ENCODE measurements at regions not wholly inside any gene's neighbourhood (a gene's known extent, or its start where the extent isn't known, plus 50 kb on each side); places are given as distances from the start of the nearest gene placed in this dataset.

DNA sequence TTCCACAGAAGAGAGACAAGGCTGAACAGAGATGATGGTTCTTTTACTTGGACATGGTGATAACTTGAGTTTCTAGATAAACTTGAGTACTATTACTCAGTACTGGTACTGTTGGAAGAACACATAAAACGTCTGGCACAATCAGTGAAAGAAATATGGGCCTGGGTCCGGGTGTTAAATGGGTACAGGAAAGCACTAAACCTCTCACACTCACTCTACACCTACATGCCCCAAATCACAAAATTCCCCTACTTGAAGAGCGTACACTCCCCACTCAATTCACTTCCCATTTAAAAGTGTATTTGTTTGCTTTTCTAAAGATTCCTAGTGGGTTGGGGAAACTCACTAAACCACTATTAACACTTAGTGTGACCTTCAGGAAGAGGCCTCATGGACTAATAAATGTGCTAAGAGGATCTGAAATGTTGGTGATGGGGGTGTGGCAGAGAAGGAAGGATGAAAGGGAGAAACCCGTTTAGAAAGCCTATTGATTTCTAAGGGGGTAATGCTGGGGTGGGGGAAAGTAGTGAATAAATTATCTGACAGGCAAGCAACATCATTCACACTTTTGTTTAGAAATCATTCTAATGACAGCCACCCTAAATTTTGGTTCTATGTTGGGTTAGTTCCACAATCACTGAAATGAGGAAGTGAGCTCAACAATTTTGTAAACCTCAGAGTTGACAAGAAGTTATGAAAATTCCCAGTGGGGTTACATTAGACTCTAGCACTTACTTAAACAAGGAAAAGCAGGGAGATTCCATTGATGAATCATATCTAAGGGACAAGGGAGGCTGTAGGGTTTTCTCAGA, 222.6 kb upstream of the MARCKS start:
- DNase-seq: no peak

DNA sequence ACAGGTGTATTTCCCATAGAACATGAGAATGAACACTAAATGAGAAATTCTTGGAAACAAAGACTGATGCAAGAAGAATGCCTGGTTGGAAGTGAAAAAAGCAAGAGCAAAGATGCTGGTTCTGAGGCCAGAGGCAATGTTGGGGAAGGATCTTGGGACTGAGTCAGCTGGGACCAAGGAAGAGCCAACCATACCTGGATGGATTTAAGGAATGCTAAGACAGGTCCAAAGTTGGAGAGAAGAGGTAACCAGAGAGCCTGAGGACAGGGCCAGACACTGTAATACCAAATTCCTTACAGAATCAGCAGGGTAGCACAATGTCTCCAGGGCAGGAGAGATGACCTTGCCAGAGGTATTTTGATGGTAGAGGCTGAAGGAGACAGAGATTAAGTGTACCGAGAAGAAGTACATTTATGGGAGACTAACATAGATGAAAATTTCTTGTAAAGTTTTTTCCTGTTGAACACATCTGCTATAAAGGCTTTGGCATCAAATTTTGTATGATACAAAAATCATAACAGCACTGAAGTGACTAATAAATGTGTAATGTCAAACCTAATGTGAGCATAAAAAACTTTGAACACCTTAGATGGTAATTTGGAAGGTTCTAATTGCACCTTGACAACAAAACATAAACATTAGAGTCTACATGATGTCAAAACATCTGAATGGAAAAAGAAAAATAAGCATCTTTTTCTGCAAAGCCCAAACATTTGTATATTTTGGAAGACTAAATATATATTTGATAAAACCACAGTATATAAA, 221.7 kb upstream of the MARCKS start:
- no peak for DNase-seq

- DNase-seq: no peak
Observed at GRCh38 chr6:113636357-113636824, 220.8 kb upstream of the MARCKS start.

GRCh38 chr6:113640051-113640450, 217.1 kb upstream of the MARCKS start:
- DNase-seq: no peak

DNA sequence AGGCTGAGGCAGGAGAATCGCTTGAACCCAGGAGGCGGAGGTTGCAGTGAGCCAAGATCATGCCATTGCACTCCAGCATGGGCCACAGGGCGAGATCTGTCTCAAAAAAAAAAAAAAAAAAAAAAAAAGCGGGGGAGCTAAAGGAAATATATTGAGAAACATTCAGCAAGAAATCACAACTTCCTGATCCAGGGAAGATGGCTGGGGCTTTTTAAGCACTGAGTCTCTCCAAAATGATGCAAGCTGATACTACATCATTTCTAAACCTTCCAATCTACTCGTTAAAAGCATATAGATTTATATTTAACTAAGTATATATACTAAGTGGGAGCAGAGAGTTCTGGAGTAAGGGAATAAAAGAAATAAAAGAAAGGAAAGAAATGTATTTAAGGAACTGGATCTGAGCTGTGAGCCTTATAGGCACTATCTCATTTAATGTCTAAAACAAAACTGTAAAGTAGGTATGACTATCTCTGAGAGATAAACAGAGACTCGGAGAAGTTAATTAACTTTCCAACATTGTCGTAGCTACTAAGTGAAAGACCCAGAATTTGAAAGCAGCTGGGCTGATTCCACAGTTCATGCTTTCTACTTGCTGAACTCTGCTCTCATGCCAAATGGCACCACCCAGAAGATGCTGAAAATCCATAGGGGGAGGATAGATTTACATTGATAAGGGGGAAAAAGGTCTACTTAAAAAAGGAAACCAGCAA, 215.0 kb upstream of the MARCKS start:
- no peak for DNase-seq

GRCh38 chr6:113642714-113643406, 214.3 kb upstream of the MARCKS start:
- no peak for DNase-seq

DNA sequence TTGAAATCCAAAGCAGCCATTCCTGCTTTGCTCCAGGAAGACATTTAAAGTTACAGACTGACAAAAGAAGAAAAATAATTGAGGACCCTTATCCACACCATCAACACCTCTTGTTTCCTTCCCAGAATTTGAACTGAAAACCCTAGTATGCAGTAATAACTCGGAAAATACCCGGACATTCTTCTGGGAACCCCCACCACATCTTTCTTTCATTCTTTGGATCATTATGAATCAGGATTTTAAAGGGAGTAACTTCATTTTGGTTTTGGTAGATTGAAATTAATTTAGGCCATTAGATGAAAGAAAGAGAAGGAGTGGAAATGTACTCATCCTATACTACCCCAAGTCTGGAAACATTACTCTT, 213.8 kb upstream of the MARCKS start:
- no peak for DNase-seq

- DNase-seq: no peak
Observed at GRCh38 chr6:113644861-113645575, 212.1 kb upstream of the MARCKS start.

DNA sequence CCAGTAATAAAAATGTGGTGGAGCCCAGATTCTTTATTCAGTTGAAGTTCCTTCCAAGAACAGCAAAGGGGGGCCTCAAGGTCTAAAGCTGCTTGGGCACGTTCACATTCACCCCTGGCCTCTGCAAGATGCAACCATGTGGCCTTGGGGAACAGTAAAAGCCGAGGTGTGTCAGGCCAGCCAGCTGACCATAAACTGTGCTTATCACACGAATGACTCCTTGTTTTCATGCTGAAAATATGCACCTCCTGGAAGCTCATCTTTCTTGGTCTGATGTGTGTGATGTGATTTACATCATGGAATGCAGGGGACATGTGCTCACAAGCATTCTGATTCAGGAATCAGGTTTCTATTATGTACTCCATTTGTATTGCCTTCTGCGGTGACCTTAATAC, 211.6 kb upstream of the MARCKS start:
- no peak for DNase-seq

DNA sequence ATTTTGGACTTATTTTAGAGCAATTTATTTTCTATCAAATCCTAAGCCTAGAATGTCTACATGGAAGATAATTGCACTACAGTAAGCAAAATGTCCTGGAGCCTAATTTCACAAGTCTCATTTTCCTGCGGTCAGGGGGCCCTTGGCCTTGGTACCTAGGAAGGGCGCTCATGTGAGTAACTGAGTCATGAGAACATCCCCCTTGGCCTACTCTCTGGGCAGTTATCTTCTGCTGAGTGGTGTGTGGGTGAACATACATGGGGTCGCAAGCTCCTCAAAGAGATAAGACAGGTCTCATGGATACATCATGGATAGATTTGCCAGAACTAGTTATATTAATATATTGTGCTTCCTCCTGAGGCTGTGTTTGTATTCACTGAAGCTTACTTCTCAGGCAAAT, 211.2 kb upstream of the MARCKS start:
- no peak for DNase-seq

- DNase-seq: no peak
Observed at GRCh38 chr6:113646701-113647100, 210.4 kb upstream of the MARCKS start.

- no peak for DNase-seq
Observed at GRCh38 chr6:113647143-113647889, 209.8 kb upstream of the MARCKS start.

DNA sequence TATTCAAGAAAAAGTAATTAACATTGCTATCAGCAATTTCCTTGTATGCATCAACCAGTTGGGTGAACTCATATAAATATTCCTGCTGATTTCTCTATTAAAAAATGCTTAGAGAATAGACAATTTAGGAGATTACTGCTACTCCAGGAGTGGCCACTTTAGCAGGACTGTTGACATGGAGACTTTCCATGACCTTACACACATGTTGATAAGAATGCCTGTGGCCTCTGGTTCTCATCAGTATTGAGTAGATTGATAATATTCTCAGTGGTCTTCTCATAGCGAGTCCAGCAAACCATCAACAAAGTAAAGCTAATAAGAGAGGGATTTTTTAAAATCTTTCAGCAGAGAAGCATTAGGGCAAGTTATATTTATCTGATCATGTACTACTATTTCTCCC, 208.4 kb upstream of the MARCKS start:
- no peak for DNase-seq

- DNase-seq: no peak
Observed at GRCh38 chr6:113649276-113649675, 207.9 kb upstream of the MARCKS start.

- no peak for DNase-seq
Observed at GRCh38 chr6:113649880-113650609, 207.1 kb upstream of the MARCKS start.

DNA sequence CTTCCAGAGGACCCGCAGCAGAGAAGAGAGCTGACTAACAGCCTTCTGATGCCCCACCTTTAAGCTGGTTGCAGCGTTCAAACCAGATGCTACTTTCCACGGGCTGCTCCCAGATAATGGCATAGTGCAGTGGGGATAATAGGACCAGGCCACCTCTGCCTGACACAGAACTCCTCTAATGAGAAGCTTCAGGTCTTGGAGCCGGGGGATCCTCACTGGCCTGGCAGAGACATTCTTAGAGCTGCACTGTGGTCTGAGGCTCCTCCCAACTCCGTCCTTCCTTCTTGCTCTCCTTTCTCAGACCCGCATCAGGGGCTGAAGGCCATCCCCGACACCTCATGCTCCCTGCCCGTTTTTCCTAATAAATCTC, 206.6 kb upstream of the MARCKS start:
- DNase-seq: no peak

DNA sequence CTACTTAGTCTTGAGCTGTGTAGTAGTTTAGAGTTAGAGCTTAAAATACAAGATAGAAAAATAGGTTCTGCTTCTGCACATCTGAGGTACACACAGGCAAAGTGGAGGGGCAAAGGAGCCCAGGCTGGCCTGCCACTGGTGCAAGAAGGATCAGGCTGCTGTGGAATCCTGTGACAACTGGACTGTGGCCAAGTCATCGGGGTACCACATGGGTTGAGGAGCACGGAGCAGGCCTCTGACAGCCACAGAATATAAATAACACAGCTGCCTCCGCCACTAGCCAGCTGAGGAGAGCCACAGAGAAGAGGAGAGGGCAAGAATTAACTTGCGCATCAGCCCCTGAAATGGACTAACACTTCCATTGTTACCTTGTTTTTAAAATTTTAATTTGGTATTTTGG, 206.0 kb upstream of the MARCKS start:
- DNase-seq: no peak

GRCh38 chr6:113651920-113652319, 205.2 kb upstream of the MARCKS start:
- no peak for DNase-seq

DNA sequence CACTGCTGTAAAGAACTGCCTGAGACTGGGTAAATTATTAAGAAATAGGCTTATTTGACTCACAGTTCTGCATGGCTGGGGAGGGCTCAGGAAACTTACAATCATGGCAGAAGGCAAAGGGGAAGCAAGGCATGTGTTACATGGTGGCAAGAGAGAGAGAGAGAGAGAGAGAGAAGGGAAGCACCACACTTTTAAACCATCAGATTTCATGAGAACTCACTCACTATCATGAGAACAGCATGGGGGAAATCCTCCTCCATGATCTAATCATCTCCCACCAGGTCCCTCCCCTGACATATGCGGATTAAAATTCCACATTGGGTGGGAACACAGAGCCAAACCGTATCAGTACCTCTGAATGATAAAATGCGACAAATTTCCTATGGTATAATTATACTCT, 203.9 kb upstream of the MARCKS start:
- no peak for DNase-seq

DNA sequence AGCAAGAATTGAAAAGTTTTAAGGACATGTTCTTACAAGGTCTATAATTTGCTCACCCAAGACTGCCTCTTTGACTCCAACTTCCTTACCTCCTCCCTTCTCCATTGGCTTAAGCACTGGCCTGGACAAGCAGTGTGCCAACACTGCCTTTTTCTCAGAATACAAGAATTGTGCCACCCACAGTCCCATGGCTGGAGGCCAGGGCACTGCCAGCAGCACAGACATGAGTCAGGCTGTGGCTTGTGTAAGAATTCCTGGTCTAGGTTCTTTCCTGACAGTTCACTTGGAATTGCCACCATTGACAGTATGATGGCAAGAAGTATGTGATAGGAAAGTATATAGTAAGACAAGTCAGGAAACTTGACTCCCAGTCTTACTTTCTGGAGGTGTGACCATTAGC, 202.7 kb upstream of the MARCKS start:
- DNase-seq: no peak

DNA sequence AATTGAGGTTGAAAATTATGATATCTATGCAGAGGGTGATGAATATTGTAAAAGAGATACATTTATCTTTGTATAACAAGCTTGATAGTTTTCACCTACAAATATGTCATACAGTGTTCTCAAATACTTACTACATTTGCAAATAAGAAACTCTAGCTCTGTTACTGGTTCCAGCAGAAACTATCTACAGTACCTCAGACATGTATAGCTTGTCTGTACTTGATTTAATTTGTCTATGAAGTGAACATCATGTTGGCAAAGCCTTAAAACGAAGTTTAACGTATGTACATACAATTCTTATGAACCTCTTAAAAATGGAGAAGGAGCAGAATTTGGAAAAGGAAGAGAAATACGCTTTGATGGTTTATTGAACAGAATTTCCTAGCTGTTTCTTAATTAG, 201.4 kb upstream of the MARCKS start:
- DNase-seq: no peak
